ENCODE measurements at regions not wholly inside any gene's neighbourhood (a gene's known extent, or its start where the extent isn't known, plus 50 kb on each side); places are given as distances from the start of the nearest gene placed in this dataset.

GRCh38 chr6:6412700-6413099 lies 92.2 kb upstream of the F13A1 start:
- TF ChIP-seq CTCF (conservative IDR thresholded peaks at IDR 0.05) (no peak), ZFX (IDR thresholded peaks at IDR 0.05) (no peak)
